Mucosa of gallbladder (tissue), 1 donor: ENCODE measurements at regions not wholly inside any gene's neighbourhood (a gene's known extent, or its start where the extent isn't known, plus 50 kb on each side); places are given as distances from the start of the nearest gene placed in this dataset.
"Not testable (repeated sequence)": the region's sequence is repeated elsewhere in the genome, so short reads cannot be mapped to it uniquely, and the experiment has no call there.

Source experiments
- DNase-seq: peaks from one replicate; pipeline ENCODE4 v3.0.0-alpha.2; 2020; ENCODE audit warnings: low spot score
- donor health status: DM: no; HTN: no; CAD: no.

DNA sequence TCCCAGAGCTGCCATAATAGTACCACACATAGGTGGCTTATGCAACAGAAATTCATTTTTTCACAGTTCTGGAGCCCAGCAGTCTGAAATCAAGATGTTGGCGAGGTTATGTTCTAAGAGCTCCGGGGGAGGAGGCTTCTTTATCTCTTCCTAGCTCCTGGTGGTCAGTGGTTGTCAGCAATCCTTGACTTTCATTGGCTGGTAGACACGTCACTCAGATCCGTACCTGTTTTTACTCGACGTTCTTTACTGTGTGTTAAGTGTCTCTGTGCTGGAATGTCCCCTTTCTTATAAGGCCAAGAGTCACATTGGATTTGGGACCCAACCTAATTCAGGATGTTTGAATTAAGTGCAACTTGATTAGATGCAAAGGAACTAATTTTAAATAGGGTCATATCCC is 218.5 kb upstream of the CNTN3 start:
- no peak for DNase-seq

DNA sequence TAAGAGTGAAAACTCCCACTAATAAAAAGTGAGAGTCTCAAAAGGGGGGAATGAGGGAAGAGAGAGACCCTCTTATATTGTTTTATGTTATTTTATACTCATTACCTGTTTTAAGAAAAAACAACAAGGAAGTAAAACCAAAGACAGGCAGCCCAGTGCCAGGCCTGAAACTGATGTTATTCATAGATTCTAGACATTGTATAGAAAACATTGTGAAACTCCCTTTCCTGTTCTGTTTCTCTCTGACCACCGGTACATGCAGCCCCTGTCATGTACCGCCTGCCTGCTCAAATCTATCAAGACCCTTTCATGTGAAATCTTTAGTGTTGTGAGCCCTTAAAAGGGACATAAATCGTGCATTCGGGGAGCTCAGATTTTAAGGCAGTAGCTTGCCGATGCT is 216.4 kb upstream of the CNTN3 start:
- DNase-seq = not testable (repeated sequence)

DNA sequence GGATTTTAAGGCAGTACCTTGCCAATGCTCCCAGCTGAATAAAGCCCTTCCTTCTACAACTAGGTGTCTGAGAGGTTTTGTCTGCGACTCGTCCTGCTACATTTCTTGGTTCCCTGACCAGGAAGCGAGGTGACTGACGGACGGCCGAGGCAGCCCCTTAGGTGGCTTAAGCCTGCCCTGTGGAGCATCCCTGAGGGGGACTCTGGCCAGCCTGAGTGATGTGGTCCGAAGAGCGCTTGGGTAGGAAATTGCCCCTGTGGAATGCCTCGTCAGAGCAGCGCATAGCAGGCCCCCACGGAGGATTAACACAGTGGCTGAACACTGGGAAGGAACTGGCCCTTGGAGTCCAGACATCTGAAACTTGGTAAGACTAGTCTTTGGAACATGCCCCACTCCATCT is 210.9 kb upstream of the CNTN3 start:
- DNase-seq = not testable (repeated sequence)

DNA sequence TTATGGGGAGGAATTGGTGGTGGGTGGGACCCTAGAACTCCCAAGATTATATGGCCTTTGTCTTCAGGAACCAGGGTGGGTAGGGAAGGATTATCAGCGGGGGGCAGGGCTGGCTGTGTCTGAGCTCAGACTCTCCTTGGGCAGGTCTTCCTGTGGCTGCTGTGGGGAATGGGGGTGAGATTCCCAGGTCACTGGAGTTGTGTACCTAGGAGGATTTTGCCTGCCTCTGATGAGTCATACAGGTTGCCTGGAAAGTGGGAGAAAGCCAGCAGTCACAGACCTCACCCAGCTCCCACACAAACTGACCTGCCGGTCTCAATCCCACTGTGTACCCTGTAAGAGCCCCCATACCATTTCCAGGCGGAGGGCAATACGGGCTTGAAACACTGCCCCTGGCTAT is 209.9 kb upstream of the CNTN3 start:
- DNase-seq = peak; percentile 50

DNA sequence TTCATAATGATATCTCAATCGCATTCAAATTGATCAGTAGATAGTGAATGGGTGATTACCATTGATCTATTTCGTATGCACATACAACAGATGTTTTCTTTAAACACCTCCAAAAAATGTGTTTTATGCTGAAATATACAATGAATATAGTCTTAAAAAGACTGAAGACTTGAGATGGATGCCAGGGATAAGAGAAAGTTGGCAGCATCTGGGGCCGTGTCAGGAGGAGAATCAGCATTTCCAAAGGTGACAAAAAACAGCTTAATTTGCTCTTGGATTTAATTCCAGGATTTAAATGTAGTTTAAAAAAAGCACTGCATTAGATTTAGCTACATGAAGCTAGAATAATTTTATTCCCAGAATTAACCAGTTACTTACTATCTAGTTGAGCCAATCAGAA is 199.7 kb upstream of the CNTN3 start:
- no peak for DNase-seq

DNA sequence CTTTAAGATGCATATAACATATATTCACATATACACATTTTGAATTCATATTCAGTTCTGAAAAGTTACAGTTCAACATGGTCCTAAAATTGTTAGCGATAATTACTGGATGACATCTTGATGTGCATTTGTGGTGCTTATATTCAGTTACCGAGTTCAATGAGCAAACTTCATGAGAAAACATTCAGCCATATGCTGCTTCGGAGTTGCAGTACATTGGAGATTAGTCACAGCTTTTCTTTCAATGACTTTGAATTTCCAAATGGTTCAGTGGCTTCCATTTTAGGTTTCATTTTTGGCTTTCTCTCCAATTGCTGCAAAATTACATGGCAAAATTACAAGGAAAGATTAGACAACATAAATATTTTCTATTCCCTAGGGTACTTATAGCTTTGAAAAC is 198.3 kb upstream of the CNTN3 start:
- no peak for DNase-seq

DNA sequence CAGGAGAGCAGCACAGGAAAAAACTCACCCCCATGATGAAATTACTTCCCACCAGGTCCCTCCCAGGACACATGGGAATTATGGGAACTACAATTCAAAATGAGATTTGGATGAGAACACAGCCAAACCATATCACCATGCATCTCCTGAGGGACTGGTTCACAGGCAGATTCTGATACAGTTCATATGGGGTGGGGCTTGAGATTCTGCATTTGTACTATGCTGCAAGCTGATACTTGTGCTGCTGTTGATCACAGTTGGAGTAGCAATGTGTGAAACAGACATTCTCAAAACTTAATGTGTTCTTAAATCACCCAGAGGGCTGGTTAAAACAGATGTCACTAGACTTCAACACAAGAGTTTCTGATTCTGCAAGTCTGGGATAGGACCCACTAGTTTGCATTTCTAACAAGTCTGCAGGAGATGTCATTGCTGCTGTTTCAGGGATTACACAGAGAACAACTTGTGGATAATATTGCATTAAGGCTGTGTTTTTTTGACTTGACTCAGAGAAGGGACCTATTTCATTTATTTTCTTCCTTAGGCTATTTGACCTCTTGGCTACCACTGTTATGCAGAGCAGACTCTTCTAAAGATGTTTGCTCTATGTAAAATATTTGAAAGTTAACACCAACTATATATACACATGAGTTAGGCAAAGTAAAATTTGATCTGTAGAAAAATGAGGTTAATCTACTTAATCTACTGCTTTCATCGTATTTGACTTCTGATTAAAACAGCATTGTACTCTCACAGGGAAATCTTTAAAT is 194.2 kb upstream of the CNTN3 start:
- no peak for DNase-seq

DNA sequence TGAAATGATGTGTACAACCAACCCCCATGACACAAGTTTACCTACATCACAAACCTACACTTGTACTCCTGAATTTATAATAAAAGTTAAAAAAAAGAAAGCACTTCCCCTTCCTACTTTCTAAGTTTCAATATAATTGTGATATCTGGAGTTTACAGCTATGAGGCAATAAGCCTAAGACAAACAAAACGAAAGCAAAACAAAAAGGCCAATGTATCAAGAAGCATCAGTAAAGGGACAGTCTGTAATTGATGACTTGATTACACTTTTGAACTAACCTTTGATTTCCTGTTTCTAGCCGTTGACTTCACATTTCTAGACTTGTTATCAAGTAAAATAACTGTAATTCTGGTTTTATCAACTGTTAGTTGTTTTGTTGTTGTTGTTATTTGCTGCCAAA is 187.5 kb upstream of the CNTN3 start:
- DNase-seq = no peak

DNA sequence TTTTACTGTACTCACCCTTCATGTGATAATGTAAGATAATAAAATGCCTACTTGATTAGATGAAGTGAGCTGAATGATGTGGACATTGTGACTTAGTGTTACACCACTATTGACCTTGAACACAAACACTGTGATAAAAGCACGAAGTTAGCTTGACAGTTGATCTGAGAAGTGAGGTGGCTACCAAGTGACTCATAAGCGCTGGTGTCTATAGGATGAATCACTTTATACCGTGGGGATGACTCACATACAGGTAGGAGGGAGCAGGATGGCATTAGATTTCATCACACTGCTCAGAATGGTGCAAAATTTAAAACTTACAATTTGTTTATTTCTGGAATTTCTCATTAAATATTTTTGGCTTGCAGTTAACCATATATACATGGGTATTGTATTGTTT is 174.7 kb upstream of the CNTN3 start:
- no peak for DNase-seq

DNA sequence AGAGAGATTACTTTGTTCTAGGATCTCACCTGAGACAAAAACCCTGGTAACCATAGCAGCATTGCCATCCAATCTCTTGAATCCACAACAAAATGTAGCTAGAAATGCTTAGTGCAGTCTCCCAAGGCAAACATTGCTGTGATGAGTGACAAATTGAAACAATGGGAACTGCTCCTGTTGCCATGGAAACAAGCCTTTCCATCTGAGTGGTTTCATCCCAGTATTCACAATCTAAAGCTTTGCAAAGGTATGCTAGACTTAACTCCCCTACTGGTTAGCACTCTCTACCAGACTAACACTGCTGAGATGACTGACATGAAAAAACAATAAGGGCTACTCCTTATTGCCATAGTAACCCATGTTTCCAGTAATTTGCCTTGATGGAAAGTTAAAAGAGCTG is 172.6 kb upstream of the CNTN3 start:
- no peak for DNase-seq

DNA sequence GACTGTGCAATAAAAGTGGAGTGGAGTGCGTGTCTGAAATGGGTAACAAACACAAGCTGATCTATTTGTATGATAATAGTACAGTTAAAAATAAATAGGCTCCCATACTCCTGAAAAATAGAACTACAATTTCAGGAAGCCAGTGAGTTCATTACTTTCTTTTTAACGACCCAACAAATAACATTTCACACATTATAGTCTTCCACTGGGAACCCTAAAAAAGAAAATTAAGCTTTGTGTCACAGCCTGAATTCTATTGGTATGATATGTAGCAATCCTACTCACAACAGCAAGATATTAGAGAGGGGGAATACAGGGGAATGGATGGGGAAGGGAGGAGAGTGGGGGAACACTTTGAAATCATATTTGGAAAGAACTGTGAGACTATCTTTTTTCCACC is 156.9 kb upstream of the CNTN3 start:
- no peak for DNase-seq

DNA sequence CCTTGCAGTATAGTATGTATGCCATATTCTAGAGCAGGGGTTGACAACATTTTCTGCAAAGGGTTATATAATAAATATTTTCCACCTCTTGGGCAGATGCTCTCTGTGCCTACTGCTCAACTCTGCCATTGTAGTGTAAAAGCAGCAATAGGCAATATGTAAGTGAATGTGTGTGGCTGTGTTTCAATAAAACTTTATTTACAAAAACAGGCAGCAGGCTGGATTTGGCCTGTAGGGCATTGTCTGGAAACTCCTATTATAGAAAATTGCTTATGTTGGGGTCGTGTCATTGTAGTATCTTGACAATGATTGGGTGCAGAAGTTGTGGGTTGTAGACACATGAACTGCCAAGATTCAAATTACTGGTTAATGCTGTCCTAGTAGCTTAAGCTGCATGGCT is 153.6 kb upstream of the CNTN3 start:
- DNase-seq = no peak

DNA sequence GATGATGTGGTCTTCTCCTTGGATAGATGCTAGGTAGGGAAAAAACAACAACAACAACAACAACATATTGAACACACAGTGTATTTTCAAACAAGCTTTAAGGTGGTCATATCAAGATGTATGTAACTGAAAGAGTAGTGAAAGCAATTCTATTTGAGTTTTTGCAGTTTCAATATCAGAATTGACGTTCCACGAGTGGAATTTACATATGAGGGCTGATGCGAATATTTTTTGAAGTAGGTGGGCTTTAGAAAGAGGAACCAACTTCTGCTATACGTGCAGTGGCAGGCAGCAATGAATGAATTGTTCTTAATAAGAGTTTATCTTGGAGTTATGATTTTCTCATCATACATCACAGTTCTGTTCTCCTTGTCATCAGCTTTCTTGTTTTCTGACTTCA is 151.9 kb upstream of the CNTN3 start:
- no peak for DNase-seq

DNA sequence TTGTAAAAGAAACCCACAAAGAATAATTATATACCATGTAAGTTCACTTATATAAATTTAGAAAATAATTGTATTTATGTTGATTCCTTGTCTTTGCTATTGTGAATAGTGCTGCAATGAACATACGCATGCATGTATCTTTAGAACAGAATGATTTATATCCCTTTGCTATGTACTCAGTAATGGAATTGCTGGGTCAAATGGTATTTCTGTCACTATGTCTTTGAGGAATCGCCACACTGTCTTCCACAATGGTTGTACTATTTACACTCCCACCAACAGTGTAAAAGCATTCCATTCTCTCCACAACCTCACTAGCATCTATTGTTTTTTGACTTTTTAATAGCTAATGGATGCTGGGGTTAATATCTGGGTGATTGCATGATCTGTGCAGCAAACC is 149.4 kb upstream of the CNTN3 start:
- DNase-seq = no peak

DNA sequence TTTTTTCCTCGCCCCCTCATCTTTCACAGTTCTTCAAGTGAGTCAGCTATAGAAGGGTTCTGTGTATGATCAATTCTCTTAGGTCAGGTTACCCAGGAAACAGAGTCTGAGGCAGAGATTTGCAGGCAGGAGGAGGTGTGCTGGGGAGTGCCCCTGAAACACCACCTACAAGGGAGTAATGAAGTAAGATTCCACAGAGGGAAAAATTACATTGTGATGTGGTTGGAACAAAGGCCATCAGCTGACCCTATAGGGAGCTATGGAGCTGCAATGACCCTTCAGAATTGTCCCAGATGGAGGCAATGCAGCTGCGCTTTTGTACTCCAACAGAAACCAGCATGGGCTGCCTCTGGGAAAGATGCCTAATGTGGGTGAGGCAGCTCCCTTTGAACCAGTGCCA is 142.2 kb upstream of the CNTN3 start:
- peak; percentile 19 for DNase-seq

DNA sequence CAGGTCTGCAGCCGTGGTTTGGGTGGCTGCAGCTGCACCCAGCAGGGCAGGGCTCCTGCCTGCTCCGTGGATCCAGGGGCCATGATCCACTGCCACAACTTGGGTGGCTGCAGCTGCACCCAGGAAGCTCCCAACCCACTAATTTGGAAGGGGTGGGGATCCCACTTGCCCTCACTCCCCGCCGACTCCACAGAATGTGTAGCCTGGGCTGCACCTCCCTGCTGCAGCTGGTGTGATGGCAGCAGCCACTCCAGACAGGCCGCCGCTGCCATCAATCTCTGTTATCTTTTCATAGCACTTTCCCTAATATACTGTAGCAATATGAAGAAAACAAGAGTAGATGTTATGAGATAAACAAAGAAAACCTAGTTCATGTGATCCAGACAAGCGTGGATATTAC is 137.8 kb upstream of the CNTN3 start:
- DNase-seq = no peak

DNA sequence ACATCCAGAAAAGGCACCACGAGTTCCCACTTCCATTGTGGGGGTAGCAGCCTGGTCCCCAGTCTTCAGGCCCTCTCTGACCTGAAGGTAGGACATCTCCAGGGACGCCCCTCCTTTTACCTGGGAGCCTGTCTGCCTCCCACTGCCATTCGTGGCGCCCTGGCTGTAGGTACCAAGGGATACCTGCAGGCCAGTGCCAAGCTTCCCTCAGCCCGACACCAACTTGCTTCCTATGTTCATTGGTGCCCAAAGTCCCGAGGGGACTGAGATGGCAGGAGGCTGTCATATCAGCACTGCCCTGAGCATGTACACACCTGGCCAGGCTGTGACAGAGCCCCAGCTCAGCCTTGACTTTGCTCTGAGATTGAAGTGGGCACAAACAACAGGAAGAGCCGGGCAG is 137.3 kb upstream of the CNTN3 start:
- no peak for DNase-seq

DNA sequence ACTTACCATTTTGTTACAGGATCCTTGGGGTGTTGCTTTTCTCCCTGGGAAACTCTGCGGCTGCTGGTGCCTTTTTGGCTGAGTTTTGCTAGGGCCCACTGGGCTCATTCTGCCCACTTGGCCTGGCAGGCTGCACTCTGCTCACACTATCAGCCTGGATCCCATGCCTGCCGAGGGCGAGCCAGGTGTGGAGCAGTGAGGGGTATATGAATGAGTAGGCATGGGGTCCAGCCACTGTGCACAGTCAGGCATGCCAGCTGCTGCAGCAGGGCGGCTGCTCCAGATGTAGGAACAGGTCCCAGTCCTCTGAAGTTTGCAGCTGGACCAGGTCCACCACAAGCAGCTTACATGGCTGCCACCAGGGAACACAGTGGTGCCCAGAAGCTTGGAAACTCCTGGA is 136.4 kb upstream of the CNTN3 start:
- DNase-seq = no peak

DNA sequence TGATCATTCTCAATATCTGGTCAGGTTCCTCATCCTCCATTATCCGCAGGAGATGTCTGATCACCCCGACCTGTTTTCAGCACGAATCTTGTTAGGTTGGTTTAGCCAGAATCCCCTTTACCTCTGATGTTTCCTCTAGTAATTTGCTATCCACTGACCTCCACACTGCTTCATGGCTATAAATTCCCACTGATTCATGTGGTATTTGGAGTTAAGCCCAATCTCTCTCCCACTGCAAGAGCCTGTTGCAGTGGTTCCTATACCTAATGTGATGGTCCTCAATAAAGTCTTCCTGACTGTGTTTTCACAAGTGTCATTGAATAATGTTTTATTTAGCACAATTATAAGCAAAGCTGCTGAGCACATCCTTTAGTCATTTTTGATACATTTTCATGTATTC is 124.8 kb upstream of the CNTN3 start:
- DNase-seq = no peak

DNA sequence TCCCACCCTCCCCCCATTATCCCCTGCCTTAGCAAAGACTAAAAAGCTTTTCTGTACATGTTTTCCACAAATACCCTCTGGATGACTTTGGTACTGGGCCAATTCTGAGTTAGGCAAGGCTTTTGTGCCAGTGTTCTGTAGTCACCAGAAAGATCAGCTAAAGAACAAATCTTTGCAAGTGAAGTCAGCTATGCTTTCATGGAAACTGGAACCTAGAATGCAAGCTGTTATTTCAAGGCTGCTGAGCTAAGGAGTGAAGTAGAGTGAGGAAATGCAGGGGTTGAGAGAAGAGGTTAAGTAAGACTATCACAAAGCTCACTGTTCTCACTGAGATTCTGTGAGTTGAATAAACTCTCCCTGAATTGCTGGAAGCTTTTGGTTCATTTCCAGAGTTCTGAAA is 107.8 kb upstream of the CNTN3 start:
- no peak for DNase-seq

DNA sequence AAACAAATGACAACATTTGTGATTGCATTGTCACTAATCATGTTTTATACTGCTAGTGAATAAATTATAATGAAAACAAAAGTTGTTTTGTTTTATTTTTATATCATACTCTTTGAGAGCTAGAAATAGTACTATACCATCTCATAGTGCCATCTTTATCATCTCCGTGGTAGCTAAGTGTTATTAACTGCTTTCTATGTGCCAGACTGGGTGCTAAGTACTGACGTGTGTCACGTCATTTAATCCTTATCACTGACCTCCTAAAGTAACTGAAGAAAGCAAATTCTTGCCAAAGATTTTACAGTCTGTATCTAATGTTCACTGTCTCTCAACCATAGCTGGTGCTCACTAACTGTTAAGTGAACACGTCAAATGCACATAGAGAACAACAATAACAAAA is 99.5 kb upstream of the CNTN3 start:
- DNase-seq = no peak

DNA sequence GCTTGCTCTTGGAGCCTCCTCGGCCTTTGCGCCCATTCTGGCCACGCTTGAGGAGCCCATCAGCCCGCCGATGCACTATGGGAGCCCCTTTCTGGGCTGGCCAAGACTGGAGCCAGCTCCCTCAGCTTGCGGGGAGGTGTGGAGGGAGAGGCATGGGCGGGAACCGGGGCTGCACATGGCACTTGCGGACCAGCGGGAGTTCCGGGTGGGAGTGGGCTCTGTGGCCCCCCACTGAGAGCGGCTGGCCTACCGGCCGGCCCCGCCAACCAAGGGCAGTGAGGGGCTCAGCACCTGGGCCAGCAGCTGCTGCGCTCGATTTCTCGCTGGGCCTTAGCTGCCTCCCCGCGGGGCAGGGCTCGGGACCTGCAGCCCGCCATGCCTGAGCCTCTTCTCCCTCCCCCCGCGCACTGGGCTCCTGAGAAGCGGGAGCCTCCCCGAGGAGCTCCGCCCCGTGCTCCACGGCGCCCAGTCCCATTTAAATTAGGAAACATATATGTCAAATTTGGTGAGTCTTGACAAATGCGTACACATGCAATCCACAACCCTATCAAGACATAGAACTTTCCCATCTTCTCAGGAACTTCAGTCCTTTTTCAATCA is 97.6 kb upstream of the CNTN3 start:
- DNase-seq = no peak

DNA sequence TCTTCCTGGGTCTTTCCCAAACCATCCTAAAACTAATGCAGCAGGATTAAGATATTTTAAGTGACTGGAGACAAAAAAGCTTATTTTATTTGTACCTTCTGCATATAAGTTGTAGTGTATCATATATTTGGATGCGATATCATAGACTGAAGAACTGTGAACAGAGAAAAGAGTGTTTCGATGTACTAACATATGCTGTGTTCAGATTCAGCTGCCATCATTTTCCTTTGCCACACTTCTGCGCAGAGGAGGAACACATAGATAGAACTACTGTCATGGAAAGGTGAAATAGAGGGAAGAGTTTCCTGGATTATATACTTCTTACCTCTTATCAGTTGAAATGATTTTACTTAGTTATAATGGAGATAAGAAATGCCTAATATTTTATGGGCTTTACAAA is 95.5 kb upstream of the CNTN3 start:
- no peak for DNase-seq
